Activated CD8-positive, alpha-beta memory T cell treated with anti-CD3 and anti-CD28 coated beads, Interleukin-2, amount 50 U/mL, for 24 hours (primary cell): ENCODE measurements at regions not wholly inside any gene's neighbourhood (a gene's known extent, or its start where the extent isn't known, plus 50 kb on each side); places are given as distances from the start of the nearest gene placed in this dataset.

Experiments
- DNase-seq: peaks from one replicate; pipeline ENCODE4 v3.0.0-alpha.2; 2020; ENCODE audit errors: extremely low read depth

GRCh38 chr12:67797185-67797741 lies 148.7 kb downstream of the DYRK2 start:
- no peak for DNase-seq

GRCh38 chr12:67797753-67798152 lies 149.2 kb downstream of the DYRK2 start:
- no peak for DNase-seq

GRCh38 chr12:67798768-67799167 lies 150.2 kb downstream of the DYRK2 start:
- no peak for DNase-seq

GRCh38 chr12:67802731-67803130 lies 154.2 kb downstream of the DYRK2 start:
- DNase-seq: no peak

- DNase-seq: no peak
Observed at GRCh38 chr12:67803278-67803993, 154.9 kb downstream of the DYRK2 start.

GRCh38 chr12:67804168-67804567 lies 155.6 kb downstream of the DYRK2 start:
- peak; percentile 24 for DNase-seq

- DNase-seq: no peak
Observed at GRCh38 chr12:67807814-67808213, 159.3 kb downstream of the DYRK2 start.

- no peak for DNase-seq
Observed at GRCh38 chr12:67810166-67810565, 161.6 kb downstream of the DYRK2 start.

GRCh38 chr12:67811437-67812361 lies 163.2 kb downstream of the DYRK2 start:
- no peak for DNase-seq

GRCh38 chr12:67813456-67813904 lies 164.9 kb downstream of the DYRK2 start:
- DNase-seq: no peak

- no peak for DNase-seq
Observed at GRCh38 chr12:67816269-67816668, 167.7 kb downstream of the DYRK2 start.

GRCh38 chr12:67818459-67818903 lies 169.9 kb downstream of the DYRK2 start:
- no peak for DNase-seq

- no peak for DNase-seq
Observed at GRCh38 chr12:67819902-67820301, 169.3 kb upstream of the IFNG-AS1 start.

- DNase-seq: no peak
Observed at GRCh38 chr12:67820694-67821093, 168.6 kb upstream of the IFNG-AS1 start.

- DNase-seq: no peak
Observed at GRCh38 chr12:67822826-67823225, 166.4 kb upstream of the IFNG-AS1 start.

GRCh38 chr12:67826148-67826547 lies 163.1 kb upstream of the IFNG-AS1 start:
- no peak for DNase-seq

GRCh38 chr12:67826946-67827720 lies 162.1 kb upstream of the IFNG-AS1 start:
- DNase-seq: no peak

- DNase-seq: peak; percentile 29
Observed at GRCh38 chr12:67827820-67828383, 161.3 kb upstream of the IFNG-AS1 start.

GRCh38 chr12:67829896-67830295 lies 159.4 kb upstream of the IFNG-AS1 start:
- DNase-seq: no peak

GRCh38 chr12:67832155-67832554 lies 157.1 kb upstream of the IFNG-AS1 start:
- no peak for DNase-seq

- DNase-seq: no peak
Observed at GRCh38 chr12:67833602-67834001, 155.6 kb upstream of the IFNG-AS1 start.
